ENCODE measurements at regions not wholly inside any gene's neighbourhood (a gene's known extent, or its start where the extent isn't known, plus 50 kb on each side); places are given as distances from the start of the nearest gene placed in this dataset.

DNA sequence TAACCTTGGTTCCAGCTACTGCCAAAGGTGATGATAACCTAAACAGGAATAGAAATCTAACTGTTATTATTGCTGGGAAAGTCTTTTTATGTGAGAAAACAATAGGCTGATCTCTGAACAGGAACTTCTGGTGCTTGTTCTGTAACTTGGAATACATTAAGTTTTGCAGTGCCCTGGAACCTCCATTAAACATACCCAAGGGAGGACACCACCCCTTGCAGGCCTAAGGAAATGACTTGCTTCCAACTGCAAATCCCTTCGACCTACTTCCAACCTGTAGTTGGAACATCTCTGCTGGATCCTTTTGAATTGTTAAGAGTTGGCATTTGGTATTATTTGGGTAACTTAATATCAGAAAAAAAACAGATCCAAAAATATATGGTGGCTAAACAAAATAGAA is 188.4 kb upstream of the API5 start:
- TF ChIP-seq CTCF (conservative IDR thresholded peaks at IDR 0.05 in 1 of 2, IDR thresholded peaks at IDR 0.05 in 1 of 2; ENCODE audit: low read depth in 1 of 2, low read length in 2 of 2) = no peak
- TF ChIP-seq EZH2 (IDR thresholded peaks at IDR 0.05; ENCODE audit: low read length, missing control alignments) = no peak
